Lower leg skin (tissue), 3 donors: ENCODE measurements at regions not wholly inside any gene's neighbourhood (a gene's known extent, or its start where the extent isn't known, plus 50 kb on each side); places are given as distances from the start of the nearest gene placed in this dataset.

ENCODE experiments used
- POLR2A ChIP-seq, 2 donors: fragments of 450-650 bp; IDR thresholded peaks; one replicate each; pipeline ENCODE4 v1.6.1; 2016 to 2017; ENCODE audit warnings: antibody characterized with exemption in 2 of 2, mild to moderate bottlenecking in 1 of 2, moderate library complexity in 1 of 2
- TF ChIP-seq, protein P1 (sequence below), 3 donors: fragments of 450-650 bp; IDR thresholded peaks; one replicate each; pipeline ENCODE4 v1.5.1; 2016; ENCODE audit warnings: antibody characterized with exemption in 3 of 3, mild to moderate bottlenecking in 3 of 3, moderate library complexity in 2 of 3

DNA sequence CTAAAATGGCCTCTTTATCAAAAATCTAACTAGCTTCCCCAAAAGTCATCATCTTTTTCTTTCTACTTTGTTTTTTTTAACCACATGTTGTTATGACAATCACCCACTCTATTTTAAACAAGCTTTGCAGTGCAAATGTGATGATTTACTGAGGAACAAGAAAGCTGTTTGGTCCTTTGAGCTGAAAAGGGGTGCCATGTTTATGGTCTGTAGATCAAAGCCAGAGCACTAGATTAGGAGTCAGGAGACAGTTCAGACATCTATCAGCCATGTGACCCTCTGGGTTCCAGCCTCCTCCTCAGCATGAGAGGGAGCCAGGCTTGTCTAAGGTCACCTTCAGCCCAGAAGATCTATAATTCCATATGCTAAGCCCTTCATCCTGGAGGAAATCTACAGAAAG, 65.9 kb downstream of the RPL22L1 start:
- TF ChIP-seq, protein P1, sequence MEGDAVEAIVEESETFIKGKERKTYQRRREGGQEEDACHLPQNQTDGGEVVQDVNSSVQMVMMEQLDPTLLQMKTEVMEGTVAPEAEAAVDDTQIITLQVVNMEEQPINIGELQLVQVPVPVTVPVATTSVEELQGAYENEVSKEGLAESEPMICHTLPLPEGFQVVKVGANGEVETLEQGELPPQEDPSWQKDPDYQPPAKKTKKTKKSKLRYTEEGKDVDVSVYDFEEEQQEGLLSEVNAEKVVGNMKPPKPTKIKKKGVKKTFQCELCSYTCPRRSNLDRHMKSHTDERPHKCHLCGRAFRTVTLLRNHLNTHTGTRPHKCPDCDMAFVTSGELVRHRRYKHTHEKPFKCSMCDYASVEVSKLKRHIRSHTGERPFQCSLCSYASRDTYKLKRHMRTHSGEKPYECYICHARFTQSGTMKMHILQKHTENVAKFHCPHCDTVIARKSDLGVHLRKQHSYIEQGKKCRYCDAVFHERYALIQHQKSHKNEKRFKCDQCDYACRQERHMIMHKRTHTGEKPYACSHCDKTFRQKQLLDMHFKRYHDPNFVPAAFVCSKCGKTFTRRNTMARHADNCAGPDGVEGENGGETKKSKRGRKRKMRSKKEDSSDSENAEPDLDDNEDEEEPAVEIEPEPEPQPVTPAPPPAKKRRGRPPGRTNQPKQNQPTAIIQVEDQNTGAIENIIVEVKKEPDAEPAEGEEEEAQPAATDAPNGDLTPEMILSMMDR (IDR thresholded peaks at IDR 0.05) = no peak
- TF ChIP-seq POLR2A (IDR thresholded peaks at IDR 0.05) = no peak
